ENCODE measurements at regions not wholly inside any gene's neighbourhood (a gene's known extent, or its start where the extent isn't known, plus 50 kb on each side); places are given as distances from the start of the nearest gene placed in this dataset.

- TF ChIP-seq CTCF (IDR thresholded peaks at IDR 0.05 in 2 of 3, conservative IDR thresholded peaks at IDR 0.05 in 1 of 3; ENCODE audit: borderline replicate concordance in 1 of 3, insufficient read depth in 1 of 3, low read depth in 2 of 3, low read length in 2 of 3) (no peak), YY1 (IDR thresholded peaks at IDR 0.05; ENCODE audit: extremely low read depth, insufficient replicate concordance, low read depth, low read length) (no peak)
- TF ChIP-seq, protein P1, sequence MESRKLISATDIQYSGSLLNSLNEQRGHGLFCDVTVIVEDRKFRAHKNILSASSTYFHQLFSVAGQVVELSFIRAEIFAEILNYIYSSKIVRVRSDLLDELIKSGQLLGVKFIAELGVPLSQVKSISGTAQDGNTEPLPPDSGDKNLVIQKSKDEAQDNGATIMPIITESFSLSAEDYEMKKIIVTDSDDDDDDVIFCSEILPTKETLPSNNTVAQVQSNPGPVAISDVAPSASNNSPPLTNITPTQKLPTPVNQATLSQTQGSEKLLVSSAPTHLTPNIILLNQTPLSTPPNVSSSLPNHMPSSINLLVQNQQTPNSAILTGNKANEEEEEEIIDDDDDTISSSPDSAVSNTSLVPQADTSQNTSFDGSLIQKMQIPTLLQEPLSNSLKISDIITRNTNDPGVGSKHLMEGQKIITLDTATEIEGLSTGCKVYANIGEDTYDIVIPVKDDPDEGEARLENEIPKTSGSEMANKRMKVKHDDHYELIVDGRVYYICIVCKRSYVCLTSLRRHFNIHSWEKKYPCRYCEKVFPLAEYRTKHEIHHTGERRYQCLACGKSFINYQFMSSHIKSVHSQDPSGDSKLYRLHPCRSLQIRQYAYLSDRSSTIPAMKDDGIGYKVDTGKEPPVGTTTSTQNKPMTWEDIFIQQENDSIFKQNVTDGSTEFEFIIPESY (IDR thresholded peaks at IDR 0.05; ENCODE audit: extremely low read depth, insufficient replicate concordance, low read length), result no peak
These were observed 107.5 kb downstream of the METRNL start for GRCh38 chr17:83186751-83187421.
